Thyroid gland (tissue), 4 donors: ENCODE measurements at regions not wholly inside any gene's neighbourhood (a gene's known extent, or its start where the extent isn't known, plus 50 kb on each side); places are given as distances from the start of the nearest gene placed in this dataset.

Experiments used
- POLR2A ChIP-seq, 2 donors: fragments of 450-650 bp; IDR thresholded peaks; one replicate each; pipeline ENCODE4 v1.6.1; 2017; ENCODE audit warnings: antibody characterized with exemption in 2 of 2, mild to moderate bottlenecking in 2 of 2, moderate library complexity in 1 of 2
- TF ChIP-seq, protein P1 (sequence below), 6 experiments: fragments of 200-600 bp in 3 of 6; fragments of 450-650 bp in 3 of 6; sonication (generic) in 3 of 6; IDR thresholded peaks; one replicate each; pipeline ENCODE4 v1.5.1; 2016 to 2019; ENCODE audit warnings: antibody characterized with exemption in 6 of 6, mild to moderate bottlenecking in 2 of 6, inconsistent platforms in 1 of 6, moderate library complexity in 1 of 6

DNA sequence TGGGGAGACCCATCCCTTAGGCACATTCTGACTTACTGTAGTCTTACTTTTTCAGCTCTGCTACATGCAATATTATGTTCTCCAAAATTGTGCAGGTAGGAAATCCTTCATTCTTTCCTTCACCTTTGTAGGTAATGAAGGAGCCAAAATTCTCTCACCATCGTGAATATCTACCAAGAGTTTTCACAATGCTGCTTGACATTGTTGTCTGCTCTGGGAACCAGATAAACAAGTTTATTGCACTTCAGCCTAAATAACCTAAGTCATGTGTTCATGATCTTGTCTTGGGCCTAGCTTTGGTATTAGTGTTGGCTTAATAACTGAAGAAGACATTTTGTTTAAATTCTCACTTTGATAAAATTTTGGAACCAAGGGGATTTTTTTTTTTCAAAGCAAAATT lies 110.8 kb upstream of the ELAC2 start:
- no peak for TF ChIP-seq POLR2A (IDR thresholded peaks at IDR 0.05)
- TF ChIP-seq, protein P1, sequence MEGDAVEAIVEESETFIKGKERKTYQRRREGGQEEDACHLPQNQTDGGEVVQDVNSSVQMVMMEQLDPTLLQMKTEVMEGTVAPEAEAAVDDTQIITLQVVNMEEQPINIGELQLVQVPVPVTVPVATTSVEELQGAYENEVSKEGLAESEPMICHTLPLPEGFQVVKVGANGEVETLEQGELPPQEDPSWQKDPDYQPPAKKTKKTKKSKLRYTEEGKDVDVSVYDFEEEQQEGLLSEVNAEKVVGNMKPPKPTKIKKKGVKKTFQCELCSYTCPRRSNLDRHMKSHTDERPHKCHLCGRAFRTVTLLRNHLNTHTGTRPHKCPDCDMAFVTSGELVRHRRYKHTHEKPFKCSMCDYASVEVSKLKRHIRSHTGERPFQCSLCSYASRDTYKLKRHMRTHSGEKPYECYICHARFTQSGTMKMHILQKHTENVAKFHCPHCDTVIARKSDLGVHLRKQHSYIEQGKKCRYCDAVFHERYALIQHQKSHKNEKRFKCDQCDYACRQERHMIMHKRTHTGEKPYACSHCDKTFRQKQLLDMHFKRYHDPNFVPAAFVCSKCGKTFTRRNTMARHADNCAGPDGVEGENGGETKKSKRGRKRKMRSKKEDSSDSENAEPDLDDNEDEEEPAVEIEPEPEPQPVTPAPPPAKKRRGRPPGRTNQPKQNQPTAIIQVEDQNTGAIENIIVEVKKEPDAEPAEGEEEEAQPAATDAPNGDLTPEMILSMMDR (IDR thresholded peaks at IDR 0.05) = no peak
